ENCODE measurements at regions not wholly inside any gene's neighbourhood (a gene's known extent, or its start where the extent isn't known, plus 50 kb on each side); places are given as distances from the start of the nearest gene placed in this dataset.

- Histone ChIP-seq H3K9me3 (replicated peaks; ENCODE audit: insufficient read depth, low read length) (no peaks in the 10 kb centered on the region), H3K4me1 (ENCODE audit: low read length) (no peaks in the 10 kb centered on the region), H3K4me3 (ENCODE audit: low read length) (no peak overlapping the region), H3K9me2 (replicated peaks; ENCODE audit: insufficient read depth, low read length) (no peaks in the 10 kb centered on the region), H3F3A (ENCODE audit: insufficient read depth, low read length) (no peaks in the 10 kb centered on the region), H3K36me3 (replicated peaks; ENCODE audit: insufficient read depth, low read length) (no peaks in the 10 kb centered on the region), H3K9ac (ENCODE audit: low read length) (no peak overlapping the region), H3K79me2 (ENCODE audit: low read length) (no peaks in the 10 kb centered on the region), H3K4me2 (ENCODE audit: low read depth, low read length) (no peak overlapping the region), H3K27me3 (replicated peaks; ENCODE audit: insufficient read depth, low read length) (no peaks in the 10 kb centered on the region), H2AFZ (ENCODE audit: low read length) (no peak overlapping the region), H3K27ac (ENCODE audit: low read length) (no peak overlapping the region), H4K20me1 (ENCODE audit: insufficient read depth, low read length) (no peaks in the 10 kb centered on the region)
- DNase-seq = no peak
- TF ChIP-seq CTCF (IDR thresholded peaks at IDR 0.05; ENCODE audit: low read length) (no peak), EZH2 (optimal IDR thresholded peaks at IDR 0.05; ENCODE audit: low read depth, low read length) (no peak), EZH2phosphoT487 (IDR thresholded peaks at IDR 0.05; ENCODE audit: low read length) (no peak)
These were observed 273.6 kb upstream of the PROK2 start for GRCh38 chr3:72058493-72059081.

GRCh38 chr3:72055436-72055835, 270.5 kb upstream of the PROK2 start:
- no peak overlapping the region for H3K27ac ChIP-seq (ENCODE audit: low read length)
- H4K20me1 ChIP-seq (ENCODE audit: insufficient read depth, low read length) = no peaks in the 10 kb centered on the region
- H2AFZ ChIP-seq (ENCODE audit: low read length) = no peak overlapping the region
- H3K4me3 ChIP-seq (ENCODE audit: low read length) = no peak overlapping the region
- no peaks in the 10 kb centered on the region for H3K4me1 ChIP-seq (ENCODE audit: low read length)
- no peaks in the 10 kb centered on the region for H3K79me2 ChIP-seq (ENCODE audit: low read length)
- TF ChIP-seq EZH2phosphoT487 (IDR thresholded peaks at IDR 0.05; ENCODE audit: low read length) (no peak), EZH2 (optimal IDR thresholded peaks at IDR 0.05; ENCODE audit: low read depth, low read length) (no peak), CTCF (IDR thresholded peaks at IDR 0.05; ENCODE audit: low read length) (no peak)
- H3K36me3 ChIP-seq (replicated peaks; ENCODE audit: insufficient read depth, low read length) = no peaks in the 10 kb centered on the region
- no peaks in the 10 kb centered on the region for H3F3A ChIP-seq (ENCODE audit: insufficient read depth, low read length)
- no peaks in the 10 kb centered on the region for H3K9me3 ChIP-seq (replicated peaks; ENCODE audit: insufficient read depth, low read length)
- no peak overlapping the region for H3K4me2 ChIP-seq (ENCODE audit: low read depth, low read length)
- no peak overlapping the region for H3K9ac ChIP-seq (ENCODE audit: low read length)
- H3K9me2 ChIP-seq (replicated peaks; ENCODE audit: insufficient read depth, low read length) = no peaks in the 10 kb centered on the region
- H3K27me3 ChIP-seq (replicated peaks; ENCODE audit: insufficient read depth, low read length) = no peaks in the 10 kb centered on the region
- no peak for DNase-seq

DNA sequence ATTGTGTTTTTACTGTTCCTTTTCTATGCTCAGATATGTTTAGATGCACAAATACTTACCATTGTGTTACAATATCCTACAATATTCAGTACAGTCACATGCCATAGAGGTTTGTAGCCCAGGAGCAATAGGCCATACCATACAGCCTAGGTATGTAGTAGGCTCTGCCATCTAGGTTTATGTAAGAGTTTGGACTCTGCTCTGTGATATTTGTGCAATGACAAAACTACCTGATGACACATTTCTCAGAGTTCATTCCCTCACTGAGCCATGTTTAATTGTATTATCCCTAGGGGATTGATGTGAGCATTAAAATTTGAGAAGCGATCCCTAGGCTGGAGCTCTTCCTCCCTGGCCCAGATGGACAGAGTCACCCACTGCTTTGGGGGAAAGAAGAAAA, 270.0 kb upstream of the PROK2 start:
- Histone ChIP-seq H3F3A (ENCODE audit: insufficient read depth, low read length) (no peaks in the 10 kb centered on the region), H2AFZ (ENCODE audit: low read length) (no peak overlapping the region), H4K20me1 (ENCODE audit: insufficient read depth, low read length) (no peaks in the 10 kb centered on the region), H3K4me3 (ENCODE audit: low read length) (no peak overlapping the region), H3K27ac (ENCODE audit: low read length) (no peak overlapping the region), H3K4me2 (ENCODE audit: low read depth, low read length) (no peak overlapping the region), H3K9ac (ENCODE audit: low read length) (no peak overlapping the region), H3K36me3 (replicated peaks; ENCODE audit: insufficient read depth, low read length) (no peaks in the 10 kb centered on the region), H3K79me2 (ENCODE audit: low read length) (no peaks in the 10 kb centered on the region), H3K9me2 (replicated peaks; ENCODE audit: insufficient read depth, low read length) (no peaks in the 10 kb centered on the region), H3K27me3 (replicated peaks; ENCODE audit: insufficient read depth, low read length) (no peaks in the 10 kb centered on the region), H3K4me1 (ENCODE audit: low read length) (no peaks in the 10 kb centered on the region), H3K9me3 (replicated peaks; ENCODE audit: insufficient read depth, low read length) (no peaks in the 10 kb centered on the region)
- TF ChIP-seq EZH2 (optimal IDR thresholded peaks at IDR 0.05; ENCODE audit: low read depth, low read length) (no peak), CTCF (IDR thresholded peaks at IDR 0.05; ENCODE audit: low read length) (no peak), EZH2phosphoT487 (IDR thresholded peaks at IDR 0.05; ENCODE audit: low read length) (no peak)
- DNase-seq = no peak
